Nucleus accumbens (tissue), 56 donors: ENCODE measurements at regions not wholly inside any gene's neighbourhood (a gene's known extent, or its start where the extent isn't known, plus 50 kb on each side); places are given as distances from the start of the nearest gene placed in this dataset.

Experiments
- DNase-seq, 56 donors: peaks; one replicate each; lab custom pipeline; 2025; lab: John Stamatoyannopoulos, UW

DNA sequence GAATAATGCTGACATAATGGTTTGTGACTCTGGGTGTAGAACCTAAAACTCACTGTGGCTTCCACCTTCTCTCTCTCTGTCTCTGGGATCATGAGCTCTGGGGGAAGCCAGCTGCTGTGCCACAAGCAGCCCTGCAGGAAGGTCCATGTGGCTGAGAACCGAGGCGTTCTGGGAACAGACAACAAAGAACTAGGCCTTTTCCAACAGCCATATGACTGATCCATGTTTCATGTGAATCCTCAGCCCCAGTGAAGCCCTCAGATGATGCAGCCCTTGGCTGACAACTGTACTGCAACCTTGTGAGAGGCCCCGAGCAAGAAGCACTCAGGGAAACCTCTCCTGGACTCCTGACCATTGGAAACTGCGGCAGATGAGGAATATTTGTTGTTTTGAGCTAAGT lies 56.6 kb downstream of the HLA-G start:
- DNase-seq = no peak

- no peak for DNase-seq
Measured at GRCh38 chr6:29886701-29887100, 55.6 kb upstream of the HLA-A start.

GRCh38 chr6:29887330-29887818 lies 55.0 kb upstream of the HLA-A start:
- DNase-seq = peak in 11 of 56 donors; percentile 7 to 45 (median 15)

GRCh38 chr6:29887819-29888776 lies 54.2 kb upstream of the HLA-A start:
- peak in 33 of 56 donors; percentile 3 to 63 (median 30) for DNase-seq
